Peyer's patch (tissue), 4 donors: ENCODE measurements at regions not wholly inside any gene's neighbourhood (a gene's known extent, or its start where the extent isn't known, plus 50 kb on each side); places are given as distances from the start of the nearest gene placed in this dataset.

Experiments
- POLR2A ChIP-seq, 2 donors: fragments of 450-650 bp; IDR thresholded peaks; one replicate each; pipeline ENCODE4 v1.5.1; 2017; ENCODE audit warnings: antibody characterized with exemption in 2 of 2, mild to moderate bottlenecking in 2 of 2, moderate library complexity in 2 of 2
- TF ChIP-seq, protein P1 (sequence below), 6 experiments: fragments of 450-650 bp in 4 of 6; fragments of 200-600 bp in 2 of 6; sonication (generic) in 1 of 6; IDR thresholded peaks; one replicate each; pipeline ENCODE4 v1.5.1; 2017 to 2019; ENCODE audit warnings: antibody characterized with exemption in 6 of 6, mild to moderate bottlenecking in 3 of 6, moderate library complexity in 1 of 6

DNA sequence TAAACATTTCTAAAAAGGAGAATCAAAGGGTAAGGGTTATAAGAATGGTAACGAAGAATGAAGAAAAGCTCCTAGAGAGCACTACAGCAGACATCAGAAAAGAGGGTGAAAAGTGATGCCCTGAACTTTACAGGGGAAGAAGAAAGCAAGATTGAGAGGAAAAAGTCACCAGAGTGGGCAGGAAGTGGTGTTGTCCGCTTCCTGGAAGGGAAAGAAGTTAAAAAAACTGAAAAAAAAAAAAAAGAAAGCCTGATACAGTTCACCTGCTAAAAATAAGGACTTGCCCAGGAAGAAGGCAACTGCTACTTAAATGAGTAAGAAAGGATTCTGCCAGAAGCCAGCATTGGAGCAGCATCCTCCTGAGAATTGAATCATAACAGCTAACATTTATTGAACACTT lies 330.1 kb upstream of the PHF14 start:
- TF ChIP-seq, protein P1, sequence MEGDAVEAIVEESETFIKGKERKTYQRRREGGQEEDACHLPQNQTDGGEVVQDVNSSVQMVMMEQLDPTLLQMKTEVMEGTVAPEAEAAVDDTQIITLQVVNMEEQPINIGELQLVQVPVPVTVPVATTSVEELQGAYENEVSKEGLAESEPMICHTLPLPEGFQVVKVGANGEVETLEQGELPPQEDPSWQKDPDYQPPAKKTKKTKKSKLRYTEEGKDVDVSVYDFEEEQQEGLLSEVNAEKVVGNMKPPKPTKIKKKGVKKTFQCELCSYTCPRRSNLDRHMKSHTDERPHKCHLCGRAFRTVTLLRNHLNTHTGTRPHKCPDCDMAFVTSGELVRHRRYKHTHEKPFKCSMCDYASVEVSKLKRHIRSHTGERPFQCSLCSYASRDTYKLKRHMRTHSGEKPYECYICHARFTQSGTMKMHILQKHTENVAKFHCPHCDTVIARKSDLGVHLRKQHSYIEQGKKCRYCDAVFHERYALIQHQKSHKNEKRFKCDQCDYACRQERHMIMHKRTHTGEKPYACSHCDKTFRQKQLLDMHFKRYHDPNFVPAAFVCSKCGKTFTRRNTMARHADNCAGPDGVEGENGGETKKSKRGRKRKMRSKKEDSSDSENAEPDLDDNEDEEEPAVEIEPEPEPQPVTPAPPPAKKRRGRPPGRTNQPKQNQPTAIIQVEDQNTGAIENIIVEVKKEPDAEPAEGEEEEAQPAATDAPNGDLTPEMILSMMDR (IDR thresholded peaks at IDR 0.05): no peak
- TF ChIP-seq POLR2A (IDR thresholded peaks at IDR 0.05): no peak
